Loucy (cell line): ENCODE measurements at regions not wholly inside any gene's neighbourhood (a gene's known extent, or its start where the extent isn't known, plus 50 kb on each side); places are given as distances from the start of the nearest gene placed in this dataset.

Experiments used
- H2AFZ ChIP-seq: fragments of 200-600 bp; sonication (generic); 2 replicates; pipeline ENCODE4 v1.6.0; 2016; ENCODE audit warnings: antibody characterized with exemption, mild to moderate bottlenecking, low read length, moderate library complexity
- H3F3A ChIP-seq: fragments of 200-600 bp; 2 replicates; pipeline ENCODE4 v1.6.0; 2016; ENCODE audit warnings: antibody characterized with exemption, low read depth, mild to moderate bottlenecking
- H3K27me3 ChIP-seq: fragments of 200-600 bp; sonication (generic); 2 replicates; pipeline ENCODE4 v1.6.1; 2014; ENCODE audit warnings: low read length, mild to moderate bottlenecking; ENCODE audit not compliant: insufficient read depth, poor library complexity, severe bottlenecking
- H3K36me3 ChIP-seq: fragments of 200-600 bp; sonication (generic); 2 replicates; pipeline ENCODE4 v1.6.1; 2016; ENCODE audit warnings: low read length; ENCODE audit not compliant: insufficient read depth
- H3K4me1 ChIP-seq: fragments of 200-600 bp; sonication (generic); 2 replicates; pipeline ENCODE4 v1.5.1; 2014; ENCODE audit warnings: low read length, mild to moderate bottlenecking; ENCODE audit not compliant: insufficient read depth, poor library complexity, severe bottlenecking
- H3K4me2 ChIP-seq: fragments of 200-600 bp; sonication (generic); 2 replicates; pipeline ENCODE4 v1.6.0; 2014; ENCODE audit warnings: antibody characterized with exemption, low read length, low read depth, mild to moderate bottlenecking; ENCODE audit not compliant: poor library complexity, severe bottlenecking
- H3K4me3 ChIP-seq: fragments of 200-600 bp; sonication (generic); 2 replicates; pipeline ENCODE4 v1.5.1; 2014; ENCODE audit warnings: low read length, mild to moderate bottlenecking, mixed read lengths; ENCODE audit not compliant: poor library complexity, severe bottlenecking
- H3K79me2 ChIP-seq: fragments of 200-600 bp; sonication (generic); 2 replicates; pipeline ENCODE4 v1.6.1; 2014; ENCODE audit warnings: low read length; ENCODE audit not compliant: insufficient read depth
- H3K9ac ChIP-seq: fragments of 200-600 bp; sonication (generic); 2 replicates; pipeline ENCODE4 v1.6.0; 2014; ENCODE audit warnings: mild to moderate bottlenecking, low read depth, low read length, moderate library complexity; ENCODE audit not compliant: poor library complexity, severe bottlenecking
- H3K9me2 ChIP-seq: fragments of 200-600 bp; sonication (generic); replicated peaks from 2 replicates; pipeline ENCODE4 v1.6.1; 2016; ENCODE audit warnings: low read depth, low read length, mixed read lengths
- H3K9me3 ChIP-seq: fragments of 200-600 bp; sonication (generic); 2 replicates; pipeline ENCODE4 v1.6.1; 2014; ENCODE audit warnings: mild to moderate bottlenecking, antibody characterized with exemption, low read length, low read depth; ENCODE audit not compliant: insufficient read depth
- H4K20me1 ChIP-seq: fragments of 200-600 bp; sonication (generic); 2 replicates; pipeline ENCODE4 v1.6.0; 2014; ENCODE audit warnings: antibody characterized with exemption, low read length, mild to moderate bottlenecking; ENCODE audit not compliant: insufficient read depth, poor library complexity, severe bottlenecking
- EZH2phosphoT487 ChIP-seq: fragments of 200-600 bp; IDR thresholded peaks from 2 replicates; pipeline ENCODE4 v1.6.1; 2018; ENCODE audit warnings: antibody characterized with exemption, mild to moderate bottlenecking, moderate library complexity, borderline replicate concordance
- TF ChIP-seq, protein P1 (sequence below): fragments of 200-600 bp; sonication (generic); conservative IDR thresholded peaks from 2 replicates; pipeline ENCODE4 v1.5.1; 2014; ENCODE audit warnings: mild to moderate bottlenecking, antibody characterized with exemption, low read length

DNA sequence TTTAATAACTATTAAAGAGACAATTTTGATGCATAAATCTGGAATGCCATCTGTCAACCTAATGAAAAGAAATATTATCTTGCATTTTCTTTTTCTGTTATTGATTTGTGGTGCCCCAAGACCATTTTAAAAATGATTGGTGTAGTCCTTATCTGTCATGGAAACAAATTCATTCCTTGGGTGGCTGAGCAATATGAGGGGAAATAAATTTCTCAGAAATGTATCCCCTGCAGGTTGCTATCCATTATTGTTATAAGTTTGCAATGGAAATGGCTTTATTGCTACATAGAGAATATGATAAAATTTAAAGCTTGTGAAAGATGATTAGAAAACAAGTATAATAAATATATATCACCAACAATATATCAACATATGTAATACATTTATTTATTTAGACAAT, 607.0 kb downstream of the DNAJB9 start:
- Histone ChIP-seq H3K9me3 (no peaks in the 10 kb centered on the region), H3K4me2 (no peak overlapping the region), H3K9me2 (0 out of 2 replicates have a peak, but pooled peaks cover 3% of the 10 kb centered on the region), H3F3A (no peaks in the 10 kb centered on the region), H3K4me1 (no peaks in the 10 kb centered on the region), H3K4me3 (no peak overlapping the region), H3K27me3 (no peaks in the 10 kb centered on the region), H3K9ac (no peak overlapping the region), H3K36me3 (no peaks in the 10 kb centered on the region), H2AFZ (no peak overlapping the region), H4K20me1 (no peaks in the 10 kb centered on the region), H3K79me2 (no peaks in the 10 kb centered on the region)
- TF ChIP-seq, protein P1, sequence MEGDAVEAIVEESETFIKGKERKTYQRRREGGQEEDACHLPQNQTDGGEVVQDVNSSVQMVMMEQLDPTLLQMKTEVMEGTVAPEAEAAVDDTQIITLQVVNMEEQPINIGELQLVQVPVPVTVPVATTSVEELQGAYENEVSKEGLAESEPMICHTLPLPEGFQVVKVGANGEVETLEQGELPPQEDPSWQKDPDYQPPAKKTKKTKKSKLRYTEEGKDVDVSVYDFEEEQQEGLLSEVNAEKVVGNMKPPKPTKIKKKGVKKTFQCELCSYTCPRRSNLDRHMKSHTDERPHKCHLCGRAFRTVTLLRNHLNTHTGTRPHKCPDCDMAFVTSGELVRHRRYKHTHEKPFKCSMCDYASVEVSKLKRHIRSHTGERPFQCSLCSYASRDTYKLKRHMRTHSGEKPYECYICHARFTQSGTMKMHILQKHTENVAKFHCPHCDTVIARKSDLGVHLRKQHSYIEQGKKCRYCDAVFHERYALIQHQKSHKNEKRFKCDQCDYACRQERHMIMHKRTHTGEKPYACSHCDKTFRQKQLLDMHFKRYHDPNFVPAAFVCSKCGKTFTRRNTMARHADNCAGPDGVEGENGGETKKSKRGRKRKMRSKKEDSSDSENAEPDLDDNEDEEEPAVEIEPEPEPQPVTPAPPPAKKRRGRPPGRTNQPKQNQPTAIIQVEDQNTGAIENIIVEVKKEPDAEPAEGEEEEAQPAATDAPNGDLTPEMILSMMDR, result no peak
- no peak for TF ChIP-seq EZH2phosphoT487

DNA sequence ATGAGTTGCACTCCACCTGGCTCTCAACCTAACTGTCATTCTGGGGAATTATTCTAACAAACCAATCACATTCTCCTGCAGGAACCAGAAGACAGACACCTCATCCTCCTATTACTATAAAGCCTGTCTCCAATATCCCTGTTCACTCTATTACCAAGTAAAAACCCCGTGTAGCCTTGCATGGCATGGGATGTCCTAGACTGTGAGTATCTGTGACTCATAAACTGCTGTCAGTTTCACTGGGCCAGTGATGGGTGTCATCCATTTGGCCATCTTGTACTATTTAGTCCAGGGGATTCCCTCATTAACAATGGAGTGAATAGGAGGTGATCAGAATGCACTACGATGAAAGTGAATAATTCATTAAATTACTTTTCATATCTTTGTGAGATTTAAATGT, 608.7 kb downstream of the DNAJB9 start:
- Histone ChIP-seq H3K9me2 (0 out of 2 replicates have a peak, but pooled peaks cover 3% of the 10 kb centered on the region), H3K79me2 (no peaks in the 10 kb centered on the region), H3K9ac (no peak overlapping the region), H4K20me1 (no peaks in the 10 kb centered on the region), H3F3A (no peaks in the 10 kb centered on the region), H3K4me1 (no peaks in the 10 kb centered on the region), H3K27me3 (no peaks in the 10 kb centered on the region), H3K36me3 (no peaks in the 10 kb centered on the region), H3K4me2 (no peak overlapping the region), H3K4me3 (no peak overlapping the region), H3K9me3 (no peaks in the 10 kb centered on the region), H2AFZ (no peak overlapping the region)
- TF ChIP-seq, protein P1, result no peak
- TF ChIP-seq EZH2phosphoT487, result no peak

DNA sequence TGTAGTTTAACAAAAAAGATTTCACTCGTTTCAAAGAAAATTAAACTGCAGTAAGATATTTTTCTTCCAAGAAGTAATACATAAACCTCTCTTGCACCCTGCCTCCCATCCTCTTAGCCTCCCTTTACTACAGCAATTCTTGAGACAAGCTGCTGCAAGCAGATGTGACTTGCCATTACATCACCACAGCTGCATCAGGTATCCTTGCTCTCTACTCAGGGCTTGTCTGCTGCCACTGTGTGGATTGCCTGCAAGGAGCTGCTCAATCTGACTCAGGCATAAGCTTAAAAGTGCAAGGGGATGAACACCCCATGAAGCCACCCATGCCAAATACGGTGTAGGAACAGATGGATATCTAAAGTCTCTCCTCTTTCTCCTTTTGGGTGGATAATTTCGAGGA, 609.9 kb downstream of the DNAJB9 start:
- no peaks in the 10 kb centered on the region for H3K9me3 ChIP-seq
- no peaks in the 10 kb centered on the region for H3K79me2 ChIP-seq
- no peaks in the 10 kb centered on the region for H3F3A ChIP-seq
- no peaks in the 10 kb centered on the region for H3K27me3 ChIP-seq
- no peak overlapping the region for H2AFZ ChIP-seq
- H3K4me2 ChIP-seq, result no peak overlapping the region
- no peak overlapping the region for H3K4me3 ChIP-seq
- TF ChIP-seq, protein P1, result no peak
- TF ChIP-seq EZH2phosphoT487, result no peak
- no peaks in the 10 kb centered on the region for H3K36me3 ChIP-seq
- no peak overlapping the region for H3K9ac ChIP-seq
- no peaks in the 10 kb centered on the region for H4K20me1 ChIP-seq
- H3K4me1 ChIP-seq, result no peaks in the 10 kb centered on the region
- 0 out of 2 replicates have a peak, but pooled peaks cover 3% of the 10 kb centered on the region for H3K9me2 ChIP-seq
